ENCODE measurements at regions not wholly inside any gene's neighbourhood (a gene's known extent, or its start where the extent isn't known, plus 50 kb on each side); places are given as distances from the start of the nearest gene placed in this dataset.

GRCh38 chr10:78815702-78816334, 252.9 kb upstream of the ZMIZ1 start:
- H3K27me3 Mint-ChIP-seq, result peaks cover 8 to 25% of the 10 kb centered on the region in 2 donors
- ATAC-seq (replicated peaks in 1 of 4) (no peak), DNase-seq (no peak)
- Histone ChIP-seq H3K27ac (ENCODE audit: low read length) (no peak overlapping the region), H3K9me3 (no peaks in the 10 kb centered on the region), H3K27me3 (replicated peaks in 1 of 2; ENCODE audit: control insufficient read depth in 2 of 2, extremely low read depth in 1 of 2, insufficient read depth in 2 of 2, low read length in 1 of 2) (peaks cover 0 to under 1% of the 10 kb centered on the region in 2 experiments), H3K4me1 (ENCODE audit: control insufficient read depth in 1 of 2, extremely low read depth in 1 of 2, insufficient read depth in 2 of 2, low read length in 2 of 2) (no peaks in the 10 kb centered on the region), H3K36me3 (ENCODE audit: control insufficient read depth in 2 of 2, extremely low read depth in 1 of 2, insufficient read depth in 1 of 2, low read length in 1 of 2) (no peaks in the 10 kb centered on the region), H3K4me3 (ENCODE audit: control insufficient read depth in 1 of 2, extremely low read depth in 1 of 2, low read length in 1 of 2) (no peak overlapping the region)
- H3K4me3 Mint-ChIP-seq, result no peak overlapping the region
- no peaks in the 10 kb centered on the region for H3K9me3 Mint-ChIP-seq
- no peaks in the 10 kb centered on the region for H3K36me3 Mint-ChIP-seq
- no peak overlapping the region for H3K27ac Mint-ChIP-seq
- ChIA-PET CTCF (no interaction called here), POLR2A (no interaction called here)
- whole genome bisulfite sequencing (ENCODE audit: insufficient coverage), result no CpG with 5 or more reads among the region's 2 CpGs
- no peaks in the 10 kb centered on the region for H3K4me1 Mint-ChIP-seq

GRCh38 chr10:78817361-78817760, 251.4 kb upstream of the ZMIZ1 start:
- DNase-seq (no peak), ATAC-seq (replicated peaks in 1 of 4) (no peak)
- H3K27ac Mint-ChIP-seq, result no peak overlapping the region
- H3K4me1 Mint-ChIP-seq, result no peaks in the 10 kb centered on the region
- H3K27me3 Mint-ChIP-seq, result peaks cover 6 to 21% of the 10 kb centered on the region in 2 donors
- ChIA-PET CTCF (no interaction called here), POLR2A (no interaction called here)
- no peaks in the 10 kb centered on the region for H3K27me3 ChIP-seq (replicated peaks in 1 of 2; ENCODE audit: control insufficient read depth in 2 of 2, extremely low read depth in 1 of 2, insufficient read depth in 2 of 2, low read length in 1 of 2)
- no peak overlapping the region for H3K4me3 ChIP-seq (ENCODE audit: control insufficient read depth in 1 of 2, extremely low read depth in 1 of 2, low read length in 1 of 2)
- H3K36me3 ChIP-seq (ENCODE audit: control insufficient read depth in 2 of 2, extremely low read depth in 1 of 2, insufficient read depth in 1 of 2, low read length in 1 of 2), result no peaks in the 10 kb centered on the region
- H3K27ac ChIP-seq (ENCODE audit: low read length), result no peak overlapping the region
- H3K9me3 ChIP-seq, result no peaks in the 10 kb centered on the region
- no peak overlapping the region for H3K4me3 Mint-ChIP-seq
- no peaks in the 10 kb centered on the region for H3K9me3 Mint-ChIP-seq
- H3K4me1 ChIP-seq (ENCODE audit: control insufficient read depth in 1 of 2, extremely low read depth in 1 of 2, insufficient read depth in 2 of 2, low read length in 2 of 2), result no peaks in the 10 kb centered on the region
- H3K36me3 Mint-ChIP-seq, result no peaks in the 10 kb centered on the region
- WGBS (ENCODE audit: insufficient coverage), result 90% methylated on average over 1 of the region's 3 CpGs

GRCh38 chr10:78817804-78818203, 251.0 kb upstream of the ZMIZ1 start:
- Histone ChIP-seq H3K27ac (ENCODE audit: low read length) (no peak overlapping the region), H3K4me3 (ENCODE audit: control insufficient read depth in 1 of 2, extremely low read depth in 1 of 2, low read length in 1 of 2) (no peak overlapping the region), H3K4me1 (ENCODE audit: control insufficient read depth in 1 of 2, extremely low read depth in 1 of 2, insufficient read depth in 2 of 2, low read length in 2 of 2) (no peaks in the 10 kb centered on the region), H3K36me3 (ENCODE audit: control insufficient read depth in 2 of 2, extremely low read depth in 1 of 2, insufficient read depth in 1 of 2, low read length in 1 of 2) (no peaks in the 10 kb centered on the region), H3K9me3 (no peaks in the 10 kb centered on the region), H3K27me3 (replicated peaks in 1 of 2; ENCODE audit: control insufficient read depth in 2 of 2, extremely low read depth in 1 of 2, insufficient read depth in 2 of 2, low read length in 1 of 2) (no peaks in the 10 kb centered on the region)
- ATAC-seq (replicated peaks in 1 of 4) (no peak), DNase-seq (no peak)
- Mint-ChIP-seq H3K4me3 (no peak overlapping the region), H3K4me1 (no peaks in the 10 kb centered on the region), H3K36me3 (no peaks in the 10 kb centered on the region), H3K9me3 (no peaks in the 10 kb centered on the region), H3K27me3 (peaks cover 6 to 18% of the 10 kb centered on the region in 2 donors), H3K27ac (no peak overlapping the region)
- ChIA-PET CTCF (interaction anchor here in 1 of 2 donors (0.6 kb wide), 1 partner anchor 161 kb away, joined by 3 read pairs; no protein-coding TSS in a partner anchor), POLR2A (no interaction called here)
- 44% methylated on average over 1 of the region's 3 CpGs for WGBS (ENCODE audit: insufficient coverage)

GRCh38 chr10:78819361-78820006, 249.3 kb upstream of the ZMIZ1 start:
- POLR2A ChIA-PET, result no interaction called here
- H3K36me3 ChIP-seq (ENCODE audit: control insufficient read depth in 2 of 2, extremely low read depth in 1 of 2, insufficient read depth in 1 of 2, low read length in 1 of 2), result no peaks in the 10 kb centered on the region
- DNase-seq, result no peak
- H3K27ac Mint-ChIP-seq, result no peak overlapping the region
- CTCF ChIA-PET, result no interaction called here
- no peaks in the 10 kb centered on the region for H3K27me3 ChIP-seq (replicated peaks in 1 of 2; ENCODE audit: control insufficient read depth in 2 of 2, extremely low read depth in 1 of 2, insufficient read depth in 2 of 2, low read length in 1 of 2)
- no peaks in the 10 kb centered on the region for H3K36me3 Mint-ChIP-seq
- H3K4me1 ChIP-seq (ENCODE audit: control insufficient read depth in 1 of 2, extremely low read depth in 1 of 2, insufficient read depth in 2 of 2, low read length in 2 of 2), result no peaks in the 10 kb centered on the region
- 62% methylated on average over 4 of the region's 7 CpGs for WGBS (ENCODE audit: insufficient coverage)
- H3K4me3 Mint-ChIP-seq, result no peak overlapping the region
- no peaks in the 10 kb centered on the region for H3K9me3 ChIP-seq
- H3K27me3 Mint-ChIP-seq, result peaks cover 0 to 12% of the 10 kb centered on the region in 2 donors
- H3K9me3 Mint-ChIP-seq, result no peaks in the 10 kb centered on the region
- no peak overlapping the region for H3K27ac ChIP-seq (ENCODE audit: low read length)
- no peak overlapping the region for H3K4me3 ChIP-seq (ENCODE audit: control insufficient read depth in 1 of 2, extremely low read depth in 1 of 2, low read length in 1 of 2)
- no peaks in the 10 kb centered on the region for H3K4me1 Mint-ChIP-seq
- no peak for ATAC-seq (replicated peaks in 1 of 4)

- H3K9me3 Mint-ChIP-seq, result no peaks in the 10 kb centered on the region
- no peaks in the 10 kb centered on the region for H3K9me3 ChIP-seq
- no peaks in the 10 kb centered on the region for H3K27me3 ChIP-seq (replicated peaks in 1 of 2; ENCODE audit: control insufficient read depth in 2 of 2, extremely low read depth in 1 of 2, insufficient read depth in 2 of 2, low read length in 1 of 2)
- H3K27me3 Mint-ChIP-seq, result peaks cover 0 to 12% of the 10 kb centered on the region in 2 donors
- no peaks in the 10 kb centered on the region for H3K36me3 Mint-ChIP-seq
- CTCF ChIA-PET, result no interaction called here
- ATAC-seq (replicated peaks in 1 of 4) (no peak), DNase-seq (no peak)
- H3K4me3 Mint-ChIP-seq, result no peak overlapping the region
- WGBS (ENCODE audit: insufficient coverage), result no CpG with 5 or more reads among the region's 2 CpGs
- H3K27ac Mint-ChIP-seq, result no peak overlapping the region
- no peaks in the 10 kb centered on the region for H3K36me3 ChIP-seq (ENCODE audit: control insufficient read depth in 2 of 2, extremely low read depth in 1 of 2, insufficient read depth in 1 of 2, low read length in 1 of 2)
- H3K4me1 ChIP-seq (ENCODE audit: control insufficient read depth in 1 of 2, extremely low read depth in 1 of 2, insufficient read depth in 2 of 2, low read length in 2 of 2), result no peaks in the 10 kb centered on the region
- POLR2A ChIA-PET, result no interaction called here
- no peak overlapping the region for H3K27ac ChIP-seq (ENCODE audit: low read length)
- H3K4me3 ChIP-seq (ENCODE audit: control insufficient read depth in 1 of 2, extremely low read depth in 1 of 2, low read length in 1 of 2), result no peak overlapping the region
- no peaks in the 10 kb centered on the region for H3K4me1 Mint-ChIP-seq
These were observed 248.8 kb upstream of the ZMIZ1 start for GRCh38 chr10:78820007-78820362.

- ChIA-PET POLR2A (no interaction called here), CTCF (no interaction called here)
- Histone ChIP-seq H3K27me3 (replicated peaks in 1 of 2; ENCODE audit: control insufficient read depth in 2 of 2, extremely low read depth in 1 of 2, insufficient read depth in 2 of 2, low read length in 1 of 2) (no peaks in the 10 kb centered on the region), H3K36me3 (ENCODE audit: control insufficient read depth in 2 of 2, extremely low read depth in 1 of 2, insufficient read depth in 1 of 2, low read length in 1 of 2) (no peaks in the 10 kb centered on the region), H3K4me3 (ENCODE audit: control insufficient read depth in 1 of 2, extremely low read depth in 1 of 2, low read length in 1 of 2) (no peak overlapping the region), H3K4me1 (ENCODE audit: control insufficient read depth in 1 of 2, extremely low read depth in 1 of 2, insufficient read depth in 2 of 2, low read length in 2 of 2) (no peaks in the 10 kb centered on the region), H3K9me3 (no peaks in the 10 kb centered on the region), H3K27ac (ENCODE audit: low read length) (no peak overlapping the region)
- Mint-ChIP-seq H3K4me1 (no peaks in the 10 kb centered on the region), H3K27ac (no peak overlapping the region), H3K36me3 (no peaks in the 10 kb centered on the region), H3K27me3 (peaks cover 0 to 12% of the 10 kb centered on the region in 2 donors), H3K9me3 (no peaks in the 10 kb centered on the region), H3K4me3 (no peak overlapping the region)
- DNase-seq, result no peak
- WGBS (ENCODE audit: insufficient coverage), result 67% methylated on average over 3 of the region's 4 CpGs
- no peak for ATAC-seq (replicated peaks in 1 of 4)
These were observed 247.7 kb upstream of the ZMIZ1 start for GRCh38 chr10:78821052-78821451.

Measured in T-cell (primary cell).